Naive thymus-derived CD4-positive, alpha-beta T cell (primary cell): ENCODE measurements at regions not wholly inside any gene's neighbourhood (a gene's known extent, or its start where the extent isn't known, plus 50 kb on each side); places are given as distances from the start of the nearest gene placed in this dataset.

ENCODE experiments used
- ATAC-seq: fragments of 150-1000 bp; cut with Tn5 transposase; 2 replicates; pipeline ENCODE4 v1.10.0; 2021; ENCODE audit warnings: mild to moderate bottlenecking, moderate library complexity
- CTCF ChIA-PET: fragments of 350-600 bp; sonication (Branson Sonifier 250); formaldehyde crosslinking; loops from one replicate; lab custom pipeline; 2021; ENCODE audit warnings: antibody characterized with exemption; lab: Charles Lee
- POLR2A ChIA-PET: fragments of 350-600 bp; sonication (Branson Sonifier 250); formaldehyde crosslinking; loops from one replicate; lab custom pipeline; 2021; ENCODE audit warnings: antibody characterized with exemption, inconsistent platforms; lab: Charles Lee
- DNase-seq, 9 donors: peaks; one replicate each; pipeline versions ENCODE4 v3.0.0 to v3.0.0-alpha.2; 2020 to 2022; ENCODE audit warnings: mixed read lengths in 1 of 9
- H3K27ac ChIP-seq: one replicate; pipeline ENCODE4 v1.7.0; 2013; ENCODE audit warnings: mild to moderate bottlenecking, low read depth, low read length, moderate library complexity
- H3K27me3 ChIP-seq, 2 donors: one replicate each; pipeline ENCODE4 v1.7.0; 2013; ENCODE audit warnings: low read length in 2 of 2, mild to moderate bottlenecking in 2 of 2, moderate library complexity in 2 of 2; ENCODE audit not compliant: control insufficient read depth in 2 of 2, insufficient read depth in 2 of 2
- H3K36me3 ChIP-seq, 3 experiments: 1 replicate in 2 of 3; 2 replicates in 1 of 3; pipeline ENCODE4 v1.7.0; 2013; ENCODE audit warnings: low read length in 3 of 3, mild to moderate bottlenecking in 3 of 3, moderate library complexity in 1 of 3; ENCODE audit not compliant: insufficient read depth in 3 of 3, control insufficient read depth in 2 of 3
- H3K4me1 ChIP-seq, 2 donors: one replicate each; pipeline ENCODE4 v1.7.0; 2013; ENCODE audit warnings: low read length in 2 of 2, mild to moderate bottlenecking in 2 of 2, moderate library complexity in 1 of 2; ENCODE audit not compliant: control insufficient read depth in 2 of 2, insufficient read depth in 2 of 2
- H3K4me3 ChIP-seq: 2 replicates; pipeline ENCODE4 v1.7.0; 2013; ENCODE audit warnings: mild to moderate bottlenecking, low read length
- H3K9me3 ChIP-seq, 3 experiments: 1 replicate in 2 of 3; 2 replicates in 1 of 3; pipeline ENCODE4 v1.7.0; 2013; ENCODE audit warnings: low read length in 3 of 3; ENCODE audit not compliant: control insufficient read depth in 2 of 3
- H3K27ac Mint-ChIP-seq, 9 donors: one replicate each; pipeline ENCODE4 v1.8.0; 2020 to 2022; ENCODE audit warnings: mixed read lengths in 9 of 9, mild to moderate bottlenecking in 8 of 9, moderate library complexity in 5 of 9, inconsistent platforms in 2 of 9
- H3K27me3 Mint-ChIP-seq, 5 donors: one replicate each; pipeline ENCODE4 v1.8.0; 2021 to 2022; ENCODE audit warnings: mixed read lengths in 5 of 5, mild to moderate bottlenecking in 1 of 5
- H3K36me3 Mint-ChIP-seq, 5 donors: one replicate each; pipeline ENCODE4 v1.8.0; 2020 to 2022; ENCODE audit warnings: mixed read lengths in 5 of 5, mild to moderate bottlenecking in 3 of 5, inconsistent platforms in 1 of 5
- H3K4me1 Mint-ChIP-seq, 7 donors: one replicate each; pipeline ENCODE4 v1.8.0; 2020 to 2022; ENCODE audit warnings: mixed read lengths in 7 of 7, mild to moderate bottlenecking in 3 of 7, inconsistent platforms in 1 of 7
- H3K4me3 Mint-ChIP-seq, 10 donors: one replicate each; pipeline ENCODE4 v1.8.0; 2020 to 2022; ENCODE audit warnings: mild to moderate bottlenecking in 10 of 10, mixed read lengths in 10 of 10, moderate library complexity in 6 of 10, inconsistent platforms in 2 of 10
- H3K9me3 Mint-ChIP-seq, 11 donors: one replicate each; pipeline ENCODE4 v1.8.0; 2020 to 2022; ENCODE audit warnings: mixed read lengths in 11 of 11, mild to moderate bottlenecking in 4 of 11, inconsistent platforms in 1 of 11, moderate library complexity in 1 of 11
- intact Hi-C, 2 donors: fragments of 100-400 bp; cut with micrococcal nuclease; formaldehyde crosslinking; loops; one replicate each; pipeline ENCODE4 v1.15.1; 2023

GRCh38 chrX:45888518-45888917, 656.7 kb downstream of the ZNF674 start:
- DNase-seq (no peak), ATAC-seq (no peak)
- Mint-ChIP-seq H3K4me3 (no peak overlapping the region), H3K9me3 (no peaks in the 10 kb centered on the region), H3K36me3 (no peaks in the 10 kb centered on the region), H3K27me3 (no peaks in the 10 kb centered on the region), H3K4me1 (no peaks in the 10 kb centered on the region), H3K27ac (no peak overlapping the region)
- no peaks in the 10 kb centered on the region for H3K9me3 ChIP-seq
- H3K27ac ChIP-seq = no peak overlapping the region
- POLR2A ChIA-PET = no interaction called here
- no peaks in the 10 kb centered on the region for H3K36me3 ChIP-seq
- intact Hi-C loops = no loop called here
- CTCF ChIA-PET = interaction anchor here (0.5 kb wide), 1 partner anchor 34 kb away, joined by 3 read pairs; no protein-coding TSS in a partner anchor
- H3K4me1 ChIP-seq = no peaks in the 10 kb centered on the region
- no peaks in the 10 kb centered on the region for H3K27me3 ChIP-seq
- H3K4me3 ChIP-seq = no peak overlapping the region

GRCh38 chrX:45885931-45886330, 659.3 kb downstream of the ZNF674 start:
- Mint-ChIP-seq H3K9me3 (peaks cover 0 to 1% (median 0%) of the 10 kb centered on the region in 11 donors), H3K36me3 (no peaks in the 10 kb centered on the region), H3K4me1 (peaks cover 0 to 3% (median 0%) of the 10 kb centered on the region in 7 donors), H3K4me3 (no peak overlapping the region), H3K27ac (no peak overlapping the region), H3K27me3 (no peaks in the 10 kb centered on the region)
- Histone ChIP-seq H3K4me1 (no peaks in the 10 kb centered on the region), H3K27ac (no peak overlapping the region), H3K36me3 (no peaks in the 10 kb centered on the region), H3K9me3 (no peaks in the 10 kb centered on the region), H3K27me3 (no peaks in the 10 kb centered on the region), H3K4me3 (no peak overlapping the region)
- DNase-seq (no peak), ATAC-seq (no peak)
- ChIA-PET CTCF (no interaction called here), POLR2A (no interaction called here)
- intact Hi-C loops = no loop called here

GRCh38 chrX:45879512-45879911, 665.7 kb downstream of the ZNF674 start:
- no peak overlapping the region for H3K4me3 ChIP-seq
- H3K9me3 ChIP-seq = no peaks in the 10 kb centered on the region
- DNase-seq = no peak
- H3K36me3 ChIP-seq = no peaks in the 10 kb centered on the region
- no peak for ATAC-seq
- Mint-ChIP-seq H3K4me3 (no peak overlapping the region), H3K36me3 (no peaks in the 10 kb centered on the region), H3K27me3 (no peaks in the 10 kb centered on the region), H3K9me3 (peaks cover 0 to 1% (median 0%) of the 10 kb centered on the region in 11 donors), H3K27ac (no peak overlapping the region), H3K4me1 (peaks cover 0 to 3% (median 0%) of the 10 kb centered on the region in 7 donors)
- H3K4me1 ChIP-seq = no peaks in the 10 kb centered on the region
- intact Hi-C loops = no loop called here
- no peak overlapping the region for H3K27ac ChIP-seq
- no peaks in the 10 kb centered on the region for H3K27me3 ChIP-seq
- CTCF ChIA-PET = no interaction called here
- POLR2A ChIA-PET = no interaction called here

DNA sequence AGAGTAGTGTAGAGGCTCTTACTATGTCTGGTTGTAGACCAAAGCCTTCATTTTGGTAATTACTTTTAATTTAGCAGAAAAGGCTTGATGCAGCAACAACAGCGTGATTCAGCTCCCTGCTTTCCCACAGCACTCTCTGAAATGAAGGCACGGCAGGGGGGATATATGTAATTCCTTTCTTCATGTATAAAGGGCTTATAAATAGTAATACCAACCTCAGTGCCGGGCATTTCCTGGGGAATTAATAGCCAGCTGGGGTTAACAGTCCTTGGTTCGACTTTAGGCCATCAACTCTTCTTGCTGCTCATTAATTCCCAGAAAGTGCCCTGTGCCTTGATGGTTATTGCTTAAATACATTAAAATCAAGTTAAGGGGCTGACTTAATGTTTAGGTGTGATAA, 669.0 kb downstream of the ZNF674 start:
- Histone ChIP-seq H3K36me3 (no peaks in the 10 kb centered on the region), H3K27ac (no peak overlapping the region), H3K4me1 (no peaks in the 10 kb centered on the region), H3K9me3 (no peaks in the 10 kb centered on the region), H3K4me3 (no peak overlapping the region), H3K27me3 (no peaks in the 10 kb centered on the region)
- H3K9me3 Mint-ChIP-seq = peaks cover 0 to under 1% (median 0%) of the 10 kb centered on the region in 11 donors
- H3K36me3 Mint-ChIP-seq = no peaks in the 10 kb centered on the region
- no peak for DNase-seq
- no peak overlapping the region for H3K27ac Mint-ChIP-seq
- no peaks in the 10 kb centered on the region for H3K27me3 Mint-ChIP-seq
- no peak overlapping the region for H3K4me3 Mint-ChIP-seq
- intact Hi-C loops = no loop called here
- POLR2A ChIA-PET = no interaction called here
- peaks cover 0 to 3% (median 0%) of the 10 kb centered on the region in 7 donors for H3K4me1 Mint-ChIP-seq
- no peak for ATAC-seq
- CTCF ChIA-PET = no interaction called here

DNA sequence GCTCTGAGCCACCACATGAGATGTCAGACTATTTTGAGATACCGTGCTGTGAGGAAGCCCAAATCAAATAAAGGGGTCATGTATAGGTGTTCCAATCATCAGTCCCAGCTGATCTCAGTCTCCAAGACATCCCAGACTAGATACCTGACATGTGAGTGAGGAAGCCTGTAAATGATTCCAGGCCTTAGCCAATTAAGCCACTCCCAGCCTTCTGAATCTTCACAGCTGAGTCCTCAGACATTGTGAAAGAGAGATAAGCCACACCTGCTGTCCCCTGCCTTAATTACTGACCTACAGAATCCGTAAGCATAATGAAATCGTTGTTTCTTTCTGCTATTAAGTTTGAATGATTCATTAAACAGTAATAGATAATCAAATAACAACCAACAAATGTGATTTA, 671.4 kb downstream of the ZNF674 start:
- intact Hi-C loops = no loop called here
- Histone ChIP-seq H3K36me3 (no peaks in the 10 kb centered on the region), H3K4me3 (no peak overlapping the region), H3K9me3 (no peaks in the 10 kb centered on the region), H3K4me1 (no peaks in the 10 kb centered on the region), H3K27me3 (no peaks in the 10 kb centered on the region), H3K27ac (no peak overlapping the region)
- POLR2A ChIA-PET = no interaction called here
- Mint-ChIP-seq H3K9me3 (no peaks in the 10 kb centered on the region), H3K27ac (no peak overlapping the region), H3K27me3 (peaks cover 0 to 3% (median 0%) of the 10 kb centered on the region in 5 donors), H3K36me3 (no peaks in the 10 kb centered on the region), H3K4me1 (peaks cover 0 to 3% (median 0%) of the 10 kb centered on the region in 7 donors), H3K4me3 (no peak overlapping the region)
- DNase-seq = no peak
- CTCF ChIA-PET = no interaction called here
- no peak for ATAC-seq

GRCh38 chrX:45872480-45872879, 671.8 kb upstream of the DIPK2B start:
- CTCF ChIA-PET = no interaction called here
- H3K27me3 Mint-ChIP-seq = peaks cover 0 to 3% (median 0%) of the 10 kb centered on the region in 5 donors

DNA sequence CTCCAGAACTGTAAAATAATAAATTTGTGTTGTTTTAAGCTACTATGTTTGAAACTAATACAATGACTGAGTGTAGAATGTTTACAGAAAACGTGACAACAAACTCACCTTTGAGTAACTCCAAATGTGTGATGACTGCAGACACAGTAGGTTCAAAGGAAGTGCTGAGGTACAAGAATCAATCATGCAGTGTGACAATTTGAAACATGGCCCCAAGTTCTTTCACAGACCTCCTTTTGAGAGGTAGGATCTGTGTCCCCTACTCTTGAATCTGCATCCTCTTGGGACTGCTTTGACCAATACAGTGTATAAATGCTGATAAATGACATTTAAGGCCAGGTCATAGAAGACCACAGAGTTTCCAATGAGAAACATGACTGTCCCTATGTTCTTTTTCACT, 667.7 kb upstream of the DIPK2B start:
- CTCF ChIA-PET = no interaction called here
- Mint-ChIP-seq H3K36me3 (no peaks in the 10 kb centered on the region), H3K9me3 (no peaks in the 10 kb centered on the region), H3K27me3 (peaks cover 0 to 3% (median 0%) of the 10 kb centered on the region in 5 donors), H3K4me3 (no peak overlapping the region), H3K4me1 (peaks cover 0 to 3% (median 0%) of the 10 kb centered on the region in 7 donors), H3K27ac (no peak overlapping the region)
- intact Hi-C loops = no loop called here
- no peak for ATAC-seq
- Histone ChIP-seq H3K4me1 (no peaks in the 10 kb centered on the region), H3K9me3 (no peaks in the 10 kb centered on the region), H3K4me3 (no peak overlapping the region), H3K27ac (no peak overlapping the region), H3K27me3 (no peaks in the 10 kb centered on the region), H3K36me3 (no peaks in the 10 kb centered on the region)
- POLR2A ChIA-PET = no interaction called here
- no peak for DNase-seq

More at GRCh38 chrX:45872480-45872879, 671.8 kb upstream of the DIPK2B start:
- Mint-ChIP-seq H3K4me1 (peaks cover 0 to 3% (median 0%) of the 10 kb centered on the region in 7 donors), H3K27ac (no peak overlapping the region), H3K4me3 (no peak overlapping the region), H3K36me3 (no peaks in the 10 kb centered on the region), H3K9me3 (no peaks in the 10 kb centered on the region)
- Histone ChIP-seq H3K9me3 (no peaks in the 10 kb centered on the region), H3K36me3 (no peaks in the 10 kb centered on the region), H3K4me3 (no peak overlapping the region), H3K27me3 (no peaks in the 10 kb centered on the region), H3K4me1 (no peaks in the 10 kb centered on the region), H3K27ac (no peak overlapping the region)
- intact Hi-C loops = no loop called here
- DNase-seq = no peak
- ATAC-seq = peak; percentile 29
- POLR2A ChIA-PET = no interaction called here
